GM12891 (cell line): ENCODE measurements at regions not wholly inside any gene's neighbourhood (a gene's known extent, or its start where the extent isn't known, plus 50 kb on each side); places are given as distances from the start of the nearest gene placed in this dataset.

Experiments used
- POLR2A ChIP-seq: IDR thresholded peaks from 2 replicates; pipeline ENCODE4 v1.6.1; 2011; ENCODE audit warnings: low read depth, low read length, control low read depth
- POLR2AphosphoS5 ChIP-seq: IDR thresholded peaks from 2 replicates; pipeline ENCODE4 v1.6.1; 2011; ENCODE audit warnings: low read depth, low read length, control low read depth
- SPI1 ChIP-seq: IDR thresholded peaks from 2 replicates; pipeline ENCODE4 v1.6.1; 2011; ENCODE audit warnings: low read depth, low read length, control low read depth
- TAF1 ChIP-seq: IDR thresholded peaks from 2 replicates; pipeline ENCODE4 v1.6.1; 2011; ENCODE audit warnings: low read depth, low read length, control low read depth

DNA sequence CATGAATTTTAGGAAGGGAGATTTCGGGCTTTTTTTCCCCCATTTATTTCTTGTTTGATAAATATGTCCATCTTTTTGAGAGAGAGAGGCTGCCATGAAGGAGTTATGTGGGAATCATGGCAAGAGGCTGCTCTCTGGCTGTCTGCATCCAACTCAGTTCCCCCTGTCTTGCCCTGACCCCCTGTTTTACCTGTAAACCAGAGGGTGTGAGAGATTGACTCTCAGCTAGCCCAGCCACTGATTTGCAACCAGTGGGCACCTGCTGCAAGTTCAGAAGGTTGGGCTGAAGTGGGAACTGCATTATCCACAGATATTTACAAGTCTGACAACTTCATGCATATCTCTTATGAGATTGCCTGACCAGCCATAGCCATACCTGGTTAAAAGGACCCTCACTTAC, 625.4 kb upstream of the FANCL start:
- TF ChIP-seq SPI1, result no peak
- no peak for TF ChIP-seq POLR2AphosphoS5
- no peak for TF ChIP-seq POLR2A
- no peak for TF ChIP-seq TAF1
